ENCODE measurements at regions not wholly inside any gene's neighbourhood (a gene's known extent, or its start where the extent isn't known, plus 50 kb on each side); places are given as distances from the start of the nearest gene placed in this dataset.

DNA sequence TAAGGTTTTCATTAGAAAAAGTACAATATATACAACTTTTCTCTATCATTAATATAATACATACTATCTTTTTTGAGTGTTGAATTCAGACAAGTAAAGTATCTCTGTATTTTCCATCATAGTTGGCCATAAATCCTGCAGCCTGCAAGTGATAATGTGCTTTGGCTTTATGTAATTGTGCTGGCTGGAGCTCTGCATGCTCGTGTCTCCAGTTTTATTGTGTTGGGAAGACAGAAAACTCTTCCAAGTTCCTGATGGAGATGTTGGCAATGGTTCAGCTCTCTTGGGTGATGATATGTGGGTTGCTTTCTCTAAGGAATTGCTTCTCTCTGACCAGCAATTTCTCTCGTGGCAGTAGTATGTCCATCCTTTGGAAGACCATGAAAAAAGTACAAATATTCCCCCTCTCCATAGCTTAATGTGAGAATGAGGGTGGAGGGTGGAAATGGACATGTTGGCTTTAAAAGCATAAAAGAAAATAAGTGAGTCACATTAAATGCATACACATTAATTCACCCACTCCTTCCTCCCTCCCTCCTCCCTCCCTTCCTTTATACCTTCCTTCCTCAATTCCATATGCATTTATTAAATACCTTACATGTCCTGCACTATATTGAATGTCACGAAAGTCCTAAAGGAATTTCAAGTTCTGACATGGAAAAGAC is 344.2 kb downstream of the MTX2 start:
- no peak for DNase-seq (ENCODE audit: low read depth)

DNA sequence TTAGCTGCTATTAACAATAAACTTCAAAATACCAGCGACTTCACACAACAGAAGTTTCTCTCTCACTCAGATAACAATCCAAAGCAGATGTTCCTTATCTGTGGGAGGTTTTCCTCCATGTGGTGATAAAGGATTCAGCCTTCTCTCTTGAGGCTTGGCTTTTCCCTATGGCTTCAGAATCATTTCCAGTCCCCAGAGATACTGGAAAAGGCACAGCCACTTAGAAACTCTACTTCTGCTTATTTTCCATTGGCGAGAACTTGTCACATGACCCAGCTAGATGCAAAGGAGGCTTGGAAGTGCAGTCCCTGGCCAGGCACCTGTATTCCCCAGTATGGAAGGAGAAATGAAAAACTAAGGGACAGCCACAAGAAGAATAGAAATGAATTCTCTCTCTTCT is 344.8 kb downstream of the MTX2 start:
- no peak for DNase-seq (ENCODE audit: low read depth)

DNA sequence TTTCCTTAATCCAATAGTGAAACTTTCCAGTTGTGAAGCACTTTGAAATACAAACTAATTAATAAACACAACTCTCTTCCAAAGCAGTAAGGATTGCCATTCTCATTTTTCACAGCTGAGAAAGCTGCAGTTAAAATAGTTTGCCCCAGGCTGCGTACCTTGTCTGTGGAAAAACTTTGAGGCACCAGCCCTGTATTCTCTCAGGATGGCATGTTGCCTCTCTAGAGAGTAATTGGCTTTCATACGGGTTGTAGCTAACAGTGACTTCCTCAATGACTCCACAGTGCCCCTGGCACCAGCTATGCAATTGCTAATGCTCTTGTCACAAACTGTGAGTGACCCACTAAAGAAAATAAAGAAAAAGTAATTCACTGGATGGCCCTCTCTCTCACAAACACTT is 345.7 kb downstream of the MTX2 start:
- DNase-seq (ENCODE audit: low read depth): no peak

DNA sequence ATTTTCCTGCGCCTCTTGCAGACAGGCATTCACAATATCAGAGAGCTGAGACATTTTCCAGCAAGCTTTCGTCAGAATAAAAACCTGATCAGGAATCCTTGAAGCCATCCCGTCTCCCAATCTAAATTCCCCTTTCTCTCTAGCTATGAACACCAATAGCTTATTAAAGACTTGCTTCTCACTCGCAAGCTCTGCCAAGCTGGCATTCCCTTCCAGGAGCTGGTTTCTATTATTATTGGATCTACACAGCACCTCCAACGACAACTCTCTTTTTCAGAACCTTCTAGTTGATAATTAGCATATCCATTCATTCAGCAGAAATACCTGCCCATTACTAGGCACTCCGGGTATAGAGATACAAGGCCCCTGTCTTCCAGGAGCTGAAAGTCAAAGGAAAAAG is 350.3 kb downstream of the MTX2 start:
- DNase-seq (ENCODE audit: low read depth): no peak

- DNase-seq (ENCODE audit: low read depth): no peak
Observed at GRCh38 chr2:176621350-176621749, 352.1 kb downstream of the MTX2 start.

GRCh38 chr2:176622792-176623191 is 353.6 kb downstream of the MTX2 start:
- no peak for DNase-seq (ENCODE audit: low read depth)

DNA sequence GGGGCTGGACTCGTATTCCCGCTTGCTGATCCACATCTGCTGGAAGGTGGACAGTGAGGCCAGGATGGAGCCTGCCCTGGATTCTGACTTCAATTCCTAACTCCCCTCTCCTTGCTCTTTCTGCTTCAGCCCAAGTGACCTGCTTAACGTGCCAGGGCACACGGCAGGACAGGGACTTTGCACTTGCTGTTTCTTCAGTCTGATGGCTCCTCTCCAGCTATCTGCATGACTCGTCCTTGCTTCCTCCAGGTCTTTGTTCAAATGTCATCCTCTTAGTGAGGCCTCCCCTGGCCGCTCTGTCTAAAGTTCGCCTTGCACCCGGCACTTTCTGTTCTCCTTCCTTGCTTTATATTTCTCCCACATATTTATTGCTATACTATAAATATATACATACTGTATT is 357.6 kb downstream of the MTX2 start:
- no peak for DNase-seq (ENCODE audit: low read depth)

DNA sequence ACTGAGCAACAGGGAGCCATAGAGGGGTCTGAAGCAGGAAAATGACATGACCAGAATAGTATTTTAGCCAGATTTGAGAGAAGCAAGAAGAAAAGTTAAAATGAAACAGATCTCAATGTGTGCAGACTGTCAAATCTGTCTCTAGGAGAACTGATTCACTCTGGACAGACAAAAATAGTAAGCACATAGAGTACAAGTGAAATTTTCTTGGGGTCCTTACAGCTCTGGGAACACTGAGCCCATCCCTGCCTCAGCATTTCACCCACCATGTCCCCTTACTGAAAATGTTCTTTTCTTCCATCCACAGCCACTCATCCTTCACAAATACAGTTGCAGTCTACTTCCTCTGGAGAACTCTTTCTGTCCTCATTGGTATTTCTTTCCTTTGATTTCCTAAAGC is 359.2 kb downstream of the MTX2 start:
- no peak for DNase-seq (ENCODE audit: low read depth)

DNA sequence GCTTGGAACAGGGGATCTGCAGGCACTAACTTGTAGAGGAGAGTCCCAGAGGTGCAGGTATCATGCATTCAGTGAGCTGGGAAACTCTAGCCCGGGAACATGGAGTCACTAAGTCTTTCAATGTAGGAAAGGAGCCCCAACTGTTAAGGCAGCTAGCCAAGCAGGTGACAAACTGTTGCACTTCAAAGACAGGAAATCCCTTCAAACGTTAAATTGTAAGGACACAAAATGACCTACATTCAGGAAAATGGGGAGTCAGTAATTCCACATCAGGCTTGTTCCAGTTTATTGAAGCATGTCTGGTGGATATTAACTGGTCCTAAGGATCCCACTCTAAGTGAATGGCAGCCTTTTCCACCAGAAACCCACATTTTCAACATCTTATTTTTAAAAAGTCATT is 364.5 kb downstream of the MTX2 start:
- no peak for DNase-seq (ENCODE audit: low read depth)

- DNase-seq (ENCODE audit: low read depth): no peak
Observed at GRCh38 chr2:176636401-176636800, 367.2 kb downstream of the MTX2 start.

DNA sequence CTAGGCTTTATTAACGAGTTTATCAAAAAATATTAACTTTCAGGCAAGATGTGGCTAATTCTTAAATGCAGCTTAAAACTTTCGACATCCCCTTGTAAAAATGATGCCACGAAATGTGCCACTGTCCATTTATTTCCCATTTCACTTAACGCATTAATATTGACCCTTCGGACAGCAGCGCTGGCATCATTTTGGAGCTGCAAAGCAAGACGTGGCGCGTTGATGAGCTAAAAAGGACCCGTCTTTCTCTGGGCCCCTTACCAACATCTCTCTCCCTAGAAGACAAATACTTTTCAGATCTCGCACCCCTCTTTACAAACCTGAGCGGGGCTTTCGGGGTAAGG is 367.9 kb downstream of the MTX2 start:
- no peak for DNase-seq (ENCODE audit: low read depth)

DNA sequence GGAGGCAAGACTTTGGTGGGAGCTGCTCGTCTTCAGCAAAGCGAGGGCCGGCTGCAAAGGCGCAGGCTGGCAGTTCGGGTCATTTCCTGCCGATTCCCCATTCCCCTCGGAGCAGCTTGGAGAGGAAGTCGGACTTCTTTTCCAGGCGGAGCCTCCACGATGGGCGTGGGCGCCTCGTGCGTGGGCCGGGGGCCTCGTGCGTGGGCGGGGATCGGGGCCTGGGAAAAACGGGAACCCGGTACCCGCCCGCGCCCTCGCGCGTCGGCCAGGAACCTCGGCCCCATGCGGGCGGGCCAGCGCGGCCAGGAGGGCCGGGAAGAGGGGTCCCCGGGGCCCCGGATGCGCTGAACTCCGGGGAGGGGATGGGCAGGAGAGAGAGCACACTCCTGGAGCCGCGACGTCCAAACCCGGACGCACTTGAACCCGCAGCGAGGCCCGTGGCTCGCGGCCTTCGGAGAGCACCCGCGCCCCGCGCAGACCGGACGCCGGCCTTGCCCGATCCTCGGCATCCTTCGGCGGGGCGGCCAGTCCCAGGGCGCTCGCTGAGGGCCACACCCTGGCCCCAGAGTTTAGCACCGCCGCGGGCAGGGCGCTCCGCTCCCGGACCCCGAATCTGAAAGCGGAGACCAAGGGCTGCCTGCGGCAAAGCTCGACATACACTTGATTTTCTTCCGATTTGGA is 368.4 kb downstream of the MTX2 start:
- DNase-seq (ENCODE audit: low read depth): no peak

DNA sequence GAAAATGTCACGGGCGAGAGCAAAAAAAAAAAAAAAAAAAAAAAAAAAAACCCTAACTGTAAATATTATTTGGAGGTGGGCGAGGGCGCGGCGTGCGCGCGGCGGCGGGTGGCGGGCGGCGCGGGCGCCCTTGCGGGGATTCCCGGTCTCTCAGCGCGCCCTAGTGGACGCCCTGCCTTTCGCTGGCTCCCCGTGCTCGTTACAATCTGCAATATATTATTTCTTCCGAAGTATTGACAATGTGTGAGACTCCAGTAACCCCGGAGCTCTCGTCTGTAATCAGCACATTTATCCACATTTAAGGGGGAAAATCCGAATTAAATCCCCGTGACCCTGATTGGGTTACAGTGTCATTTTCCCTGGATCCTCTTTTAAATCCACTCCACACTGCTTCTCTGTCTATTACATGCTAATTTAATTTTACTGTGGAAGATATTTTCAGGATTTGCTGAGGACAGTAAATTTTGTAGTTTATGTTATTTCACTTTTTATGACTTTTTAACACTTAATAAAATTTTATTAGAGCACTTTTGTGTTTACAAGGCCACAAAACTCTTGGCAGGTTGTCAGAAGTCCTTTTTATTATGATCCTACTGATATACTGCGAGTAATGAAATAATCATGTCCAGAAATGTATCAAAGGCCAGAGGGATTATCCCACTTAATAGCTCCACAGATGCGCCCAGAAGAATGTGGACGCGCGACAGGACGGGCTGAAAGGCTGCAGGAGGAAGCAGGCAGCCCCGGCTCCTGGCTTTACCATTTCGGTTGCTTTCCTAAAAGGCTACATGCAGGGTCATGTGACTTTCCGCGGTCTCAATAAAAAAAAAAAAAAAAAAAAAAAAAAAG is 369.1 kb downstream of the MTX2 start:
- DNase-seq (ENCODE audit: low read depth): no peak

DNA sequence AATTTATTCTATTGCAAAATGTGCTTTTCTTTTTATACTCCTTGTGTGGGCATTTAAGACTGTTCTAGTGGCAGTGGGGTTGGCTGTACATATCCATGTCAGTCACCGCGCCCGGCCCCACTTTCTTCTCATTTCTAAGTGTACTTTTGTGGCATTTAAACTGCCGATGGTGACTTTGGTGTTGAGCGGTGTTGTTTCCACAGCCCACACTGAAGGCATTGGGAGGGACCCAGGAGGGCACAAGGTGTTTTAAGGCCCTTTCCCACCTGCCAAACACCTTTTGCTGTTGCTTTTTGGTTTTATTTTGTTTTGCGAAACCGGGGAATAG is 369.7 kb downstream of the MTX2 start:
- DNase-seq (ENCODE audit: low read depth): no peak

DNA sequence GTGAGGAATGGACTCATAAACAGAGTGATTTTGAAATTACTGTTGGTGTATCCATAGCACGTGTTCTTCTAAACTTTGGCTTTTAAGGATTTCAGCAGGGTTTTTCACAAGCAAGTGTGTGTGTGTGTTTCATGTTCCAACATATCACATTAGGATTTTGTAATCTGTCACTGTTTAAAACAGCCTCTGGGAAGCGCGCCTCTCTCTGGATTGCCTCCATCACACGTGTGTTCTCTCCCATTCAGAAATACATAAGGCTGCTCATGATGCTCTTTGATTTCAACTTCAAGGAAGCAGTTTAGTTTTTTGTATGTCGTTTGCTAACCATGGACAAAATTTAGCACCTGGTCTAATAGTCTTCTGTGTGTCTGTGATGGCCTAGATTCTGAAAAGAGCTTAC is 370.4 kb downstream of the MTX2 start:
- DNase-seq (ENCODE audit: low read depth): no peak

GRCh38 chr2:176641436-176641835 is 372.2 kb downstream of the MTX2 start:
- DNase-seq (ENCODE audit: low read depth): no peak

DNA sequence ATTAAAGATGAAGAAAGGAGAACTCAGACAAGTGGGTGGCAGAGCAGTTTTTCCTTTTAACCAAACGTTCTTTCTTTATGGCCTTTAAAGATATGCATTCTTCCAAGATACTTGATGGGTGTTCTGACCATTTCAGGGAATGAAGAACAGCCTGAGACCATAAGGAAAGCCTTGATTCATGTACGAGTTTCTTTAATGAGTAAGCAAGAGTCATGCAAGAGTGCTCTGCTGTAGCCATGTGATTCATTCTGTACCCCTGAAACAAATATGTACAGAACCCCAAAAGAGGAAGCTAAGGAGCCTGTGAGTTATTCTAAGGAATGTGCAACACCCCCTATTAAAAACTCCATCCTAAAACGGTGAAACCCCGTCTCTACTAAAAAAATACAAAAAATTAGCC is 372.8 kb downstream of the MTX2 start:
- DNase-seq (ENCODE audit: low read depth): no peak

DNA sequence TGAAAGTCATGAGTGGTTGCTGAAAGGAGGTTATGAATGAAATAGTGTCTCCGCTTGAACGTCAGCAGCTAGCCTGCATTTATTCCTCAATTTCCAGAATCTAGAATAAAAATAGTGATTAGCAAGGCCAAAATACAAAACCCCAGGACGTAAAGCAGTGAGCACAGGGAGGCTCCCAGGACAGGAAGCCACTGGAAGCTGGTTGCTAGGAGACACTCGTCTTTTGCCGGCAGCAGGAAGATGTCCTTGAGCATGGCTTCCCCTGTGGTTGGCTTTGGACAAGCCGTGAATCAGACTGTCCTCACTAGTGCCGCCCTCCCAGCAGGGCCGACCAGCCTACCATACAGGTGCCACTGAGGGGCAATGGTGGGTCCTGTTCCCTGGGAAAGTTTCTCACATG is 374.4 kb downstream of the MTX2 start:
- DNase-seq (ENCODE audit: low read depth): no peak

DNA sequence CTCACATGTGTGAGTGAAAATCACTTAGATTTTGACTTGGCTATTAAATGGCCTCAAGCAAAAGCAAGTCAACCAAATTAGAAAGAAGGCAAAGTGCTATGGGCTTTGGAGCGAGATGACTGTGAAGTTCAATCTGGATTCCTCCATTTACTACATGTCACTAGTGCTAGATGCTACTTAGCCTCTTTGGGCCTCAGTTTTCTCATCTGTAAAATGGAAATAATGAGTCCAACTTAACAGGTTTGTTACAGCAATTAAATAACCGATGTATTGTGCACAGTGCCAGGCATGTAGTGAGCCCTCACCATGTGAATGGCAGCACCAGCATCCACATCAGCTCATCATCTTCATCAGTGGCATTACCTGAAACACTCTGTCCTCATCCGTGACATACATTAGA is 376.3 kb downstream of the MTX2 start:
- no peak for DNase-seq (ENCODE audit: low read depth)

- DNase-seq (ENCODE audit: low read depth): no peak
Observed at GRCh38 chr2:176646033-176646615, 376.9 kb downstream of the MTX2 start.

GRCh38 chr2:176647325-176648165 is 378.3 kb downstream of the MTX2 start:
- DNase-seq (ENCODE audit: low read depth): no peak

DNA sequence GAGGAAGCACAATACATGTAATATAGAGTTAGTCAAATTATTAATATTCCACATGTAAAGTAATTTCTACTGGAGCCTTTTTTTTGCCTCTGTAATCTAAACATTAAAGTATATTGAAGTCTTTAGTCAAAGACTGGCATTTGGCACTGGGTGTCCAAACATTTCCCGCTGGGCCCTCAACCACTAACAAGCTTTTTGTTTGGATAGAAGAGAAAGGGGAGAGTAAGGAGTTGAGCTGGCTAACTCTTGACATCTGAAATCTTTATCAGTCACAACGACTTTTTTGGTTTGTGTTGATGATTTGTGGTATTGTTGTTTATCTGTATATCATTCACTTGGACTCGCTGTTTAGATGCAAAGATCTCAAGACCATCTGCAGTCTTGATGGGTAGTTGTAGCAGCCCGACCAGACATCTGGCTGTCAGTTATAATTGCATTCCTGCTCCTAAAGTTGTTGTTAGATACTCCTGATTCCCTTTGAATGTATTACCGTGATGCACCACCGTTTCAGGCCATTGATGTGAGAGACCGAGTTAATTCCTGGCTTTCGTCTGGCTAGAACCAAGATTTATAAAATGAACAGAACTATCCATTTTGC is 379.6 kb downstream of the MTX2 start:
- no peak for DNase-seq (ENCODE audit: low read depth)

All from fibroblast of the conjunctiva (primary cell).